Natural killer cell treated with Interleukin-12 subunit alpha and Interleukin-12 subunit beta and Interleukin-15 and Interleukin-18, amount 100 ng/mL, for 72 hours (primary cell): ENCODE measurements at regions not wholly inside any gene's neighbourhood (a gene's known extent, or its start where the extent isn't known, plus 50 kb on each side); places are given as distances from the start of the nearest gene placed in this dataset.

Experiments
- ATAC-seq, 2 donors: fragments of 150-1000 bp; cut with Tn5 transposase in 1 of 2; sonication (Bioruptor Pico), chemical (Tn5 transposase) in 1 of 2; 2 replicates each; pipeline ENCODE4 v1.10.0; 2021
- DNase-seq: peaks from one replicate; pipeline ENCODE4 v3.0.0; 2022; ENCODE audit warnings: low spot score
- H3K27ac Mint-ChIP-seq, 2 donors: 1 replicate in 1 of 2; 2 replicates in 1 of 2; pipeline ENCODE4 v1.8.0; 2022; ENCODE audit warnings: mixed read lengths in 2 of 2, mild to moderate bottlenecking in 1 of 2, moderate library complexity in 1 of 2
- H3K27me3 Mint-ChIP-seq, 2 donors: 1 replicate in 1 of 2; 2 replicates in 1 of 2; pipeline ENCODE4 v1.8.0; 2022; ENCODE audit warnings: mixed read lengths in 2 of 2
- H3K36me3 Mint-ChIP-seq: one replicate; pipeline ENCODE4 v1.8.0; 2022; ENCODE audit warnings: mixed read lengths
- H3K4me1 Mint-ChIP-seq, 2 donors: 1 replicate in 1 of 2; 2 replicates in 1 of 2; pipeline ENCODE4 v1.8.0; 2022; ENCODE audit warnings: low read depth in 2 of 2, mixed read lengths in 2 of 2, mild to moderate bottlenecking in 1 of 2
- H3K4me3 Mint-ChIP-seq: one replicate; pipeline ENCODE4 v1.8.0; 2022; ENCODE audit warnings: mixed read lengths
- H3K9me3 Mint-ChIP-seq: 2 replicates; pipeline ENCODE4 v1.8.0; 2022; ENCODE audit warnings: mixed read lengths

DNA sequence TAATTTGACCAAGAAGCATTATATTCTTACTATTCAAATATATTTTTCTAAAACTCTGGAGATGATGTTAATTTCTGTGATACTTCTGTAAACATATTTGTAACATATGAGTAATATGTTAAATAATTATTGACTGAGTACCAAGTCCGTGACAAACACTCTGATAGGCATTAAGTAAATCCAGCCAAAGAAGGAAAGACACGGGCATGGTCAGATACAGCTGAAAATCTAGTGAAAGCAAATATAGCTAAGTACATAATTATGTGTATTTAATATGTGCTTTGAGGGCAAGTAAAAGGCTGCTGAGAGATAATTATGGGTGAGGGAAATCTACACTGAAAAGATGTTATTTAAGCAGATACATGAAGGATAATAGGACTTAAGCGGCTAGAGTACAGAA lies 1263.6 kb upstream of the ADGRL3 start:
- DNase-seq (no peak), ATAC-seq (no peak)
- Mint-ChIP-seq H3K27ac (no peak overlapping the region), H3K36me3 (no peaks in the 10 kb centered on the region), H3K4me3 (no peak overlapping the region), H3K9me3 (peaks cover 26% of the 10 kb centered on the region), H3K4me1 (no peaks in the 10 kb centered on the region), H3K27me3 (no peaks in the 10 kb centered on the region)

DNA sequence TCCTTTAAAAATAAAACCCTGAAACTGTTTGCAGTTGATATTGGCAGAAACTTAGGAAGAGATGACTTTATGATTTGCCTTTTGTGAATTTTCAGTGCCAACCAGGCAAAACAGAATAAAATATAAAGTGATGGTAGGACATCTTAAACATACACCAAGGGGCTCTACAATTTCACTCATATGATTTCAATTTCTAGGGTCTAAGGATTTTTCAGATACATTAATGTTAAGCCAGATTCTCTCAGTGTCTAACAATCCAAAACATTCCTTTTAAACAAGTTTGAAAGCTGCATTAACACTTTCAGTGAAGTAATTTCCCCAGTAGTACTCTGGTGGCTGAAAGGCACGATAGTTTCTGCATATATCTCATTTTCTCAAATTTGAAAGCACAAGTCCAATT lies 1262.0 kb upstream of the ADGRL3 start:
- Mint-ChIP-seq H3K9me3 (peaks cover 26% of the 10 kb centered on the region), H3K27me3 (no peaks in the 10 kb centered on the region), H3K4me1 (no peaks in the 10 kb centered on the region), H3K27ac (no peak overlapping the region), H3K36me3 (no peaks in the 10 kb centered on the region), H3K4me3 (no peak overlapping the region)
- no peak for ATAC-seq
- DNase-seq = no peak

DNA sequence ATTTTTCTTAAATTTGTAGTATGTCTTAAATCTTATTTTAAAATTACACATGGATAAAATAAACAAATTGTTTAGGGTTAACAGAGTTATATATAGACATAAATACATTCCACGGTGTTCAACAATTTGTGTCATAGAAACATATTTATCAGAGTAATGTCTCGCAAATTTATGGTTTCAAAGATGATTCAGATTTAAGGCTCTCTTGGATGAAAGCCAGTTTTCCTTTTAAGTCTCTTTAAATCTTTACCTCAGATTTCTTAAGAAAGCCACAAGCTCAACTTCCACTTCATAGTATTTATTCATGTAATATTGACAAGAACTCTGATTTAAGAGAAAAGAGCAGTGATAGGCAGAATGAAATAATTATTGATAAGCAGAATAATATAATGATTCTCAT lies 1254.8 kb upstream of the ADGRL3 start:
- no peak overlapping the region for H3K27ac Mint-ChIP-seq
- no peaks in the 10 kb centered on the region for H3K27me3 Mint-ChIP-seq
- peaks cover 27% of the 10 kb centered on the region for H3K9me3 Mint-ChIP-seq
- H3K4me1 Mint-ChIP-seq = no peaks in the 10 kb centered on the region
- no peak for DNase-seq
- no peak overlapping the region for H3K4me3 Mint-ChIP-seq
- ATAC-seq = no peak
- H3K36me3 Mint-ChIP-seq = peaks cover 5% of the 10 kb centered on the region

DNA sequence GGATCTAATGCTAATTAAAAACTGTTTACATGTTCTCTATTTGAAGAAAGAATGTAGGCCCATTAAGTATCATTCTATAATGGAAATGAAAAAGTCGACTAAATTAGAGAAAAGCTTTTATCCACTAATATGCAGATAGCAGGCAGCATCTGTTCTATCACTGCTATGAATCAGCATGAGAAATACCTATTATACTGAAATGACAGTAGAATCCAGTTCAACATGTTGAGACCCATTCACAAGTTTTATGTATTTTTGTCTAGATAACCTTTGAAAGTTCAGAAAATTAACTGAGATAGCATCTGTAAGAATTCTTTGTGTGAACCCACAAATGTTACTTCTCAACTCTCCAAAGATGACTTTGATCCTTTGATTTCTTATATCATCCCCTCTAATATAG lies 1254.4 kb upstream of the ADGRL3 start:
- ATAC-seq = no peak
- Mint-ChIP-seq H3K27ac (no peak overlapping the region), H3K36me3 (peaks cover 5% of the 10 kb centered on the region), H3K4me3 (no peak overlapping the region), H3K4me1 (no peaks in the 10 kb centered on the region), H3K9me3 (peaks cover 31% of the 10 kb centered on the region), H3K27me3 (no peaks in the 10 kb centered on the region)
- DNase-seq = no peak

DNA sequence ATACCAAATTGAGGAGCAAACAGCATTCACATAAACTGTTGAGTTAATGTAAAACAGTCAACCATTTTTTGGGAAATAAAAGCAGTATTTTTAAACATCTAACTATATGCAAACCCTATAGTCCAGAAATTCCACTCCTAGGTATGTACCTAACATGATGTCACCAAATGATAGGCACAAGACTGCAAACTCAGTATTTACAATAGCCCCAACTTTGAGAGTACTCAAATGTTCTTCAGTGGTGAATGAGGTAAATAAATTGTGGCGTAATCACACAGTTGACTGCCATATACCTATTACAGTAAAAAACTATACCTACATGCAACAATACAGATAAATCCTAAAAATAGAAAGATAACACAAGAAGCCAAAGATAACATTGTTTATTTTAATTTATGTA lies 1243.8 kb upstream of the ADGRL3 start:
- H3K27me3 Mint-ChIP-seq = no peaks in the 10 kb centered on the region
- no peaks in the 10 kb centered on the region for H3K4me1 Mint-ChIP-seq
- H3K4me3 Mint-ChIP-seq = no peak overlapping the region
- no peak for DNase-seq
- H3K36me3 Mint-ChIP-seq = no peaks in the 10 kb centered on the region
- no peak for ATAC-seq
- no peak overlapping the region for H3K27ac Mint-ChIP-seq
- peaks cover 13% of the 10 kb centered on the region for H3K9me3 Mint-ChIP-seq

DNA sequence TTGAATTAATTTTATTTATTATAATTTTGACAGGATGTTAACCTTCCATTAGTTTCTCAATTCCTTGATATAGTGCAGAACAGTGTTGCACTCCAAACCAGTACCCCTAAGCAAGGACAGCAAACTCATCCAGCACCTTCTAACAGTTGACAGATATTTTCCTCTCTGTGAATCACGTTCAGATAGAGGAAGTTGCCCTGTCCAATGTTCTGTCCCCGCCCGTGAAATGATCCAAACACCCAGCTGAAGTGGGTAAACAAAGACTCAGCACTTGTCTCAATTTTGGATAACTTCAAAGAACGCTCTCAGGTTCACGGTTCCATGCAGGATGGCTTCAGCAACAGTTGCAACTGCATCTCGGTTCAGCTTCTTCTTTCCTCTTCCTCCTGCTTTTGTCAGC lies 1240.0 kb upstream of the ADGRL3 start:
- no peak overlapping the region for H3K27ac Mint-ChIP-seq
- H3K36me3 Mint-ChIP-seq = no peaks in the 10 kb centered on the region
- DNase-seq = no peak
- no peak overlapping the region for H3K4me3 Mint-ChIP-seq
- H3K9me3 Mint-ChIP-seq = peaks cover 10% of the 10 kb centered on the region
- H3K27me3 Mint-ChIP-seq = no peaks in the 10 kb centered on the region
- no peak for ATAC-seq
- H3K4me1 Mint-ChIP-seq = no peaks in the 10 kb centered on the region

DNA sequence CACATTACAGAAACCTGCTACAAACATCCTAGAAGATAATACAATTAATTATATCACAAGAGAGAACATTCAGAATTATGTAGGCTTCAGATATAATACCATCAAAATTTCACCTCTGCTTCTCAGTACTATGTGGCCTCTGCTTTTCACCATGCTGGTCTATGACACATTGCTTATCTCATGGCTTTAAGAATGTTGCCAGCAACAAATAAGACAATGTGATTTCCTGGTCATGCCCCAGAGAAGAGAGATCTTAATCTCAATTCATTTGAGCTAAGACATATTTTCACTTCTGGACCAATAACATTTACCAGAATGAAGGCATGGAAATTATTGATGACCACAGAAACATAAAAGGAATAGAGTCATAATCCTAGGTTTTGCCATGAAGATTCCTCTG lies 1233.4 kb upstream of the ADGRL3 start:
- peaks cover 6% of the 10 kb centered on the region for H3K36me3 Mint-ChIP-seq
- DNase-seq (no peak), ATAC-seq (no peak)
- H3K4me1 Mint-ChIP-seq = no peaks in the 10 kb centered on the region
- no peak overlapping the region for H3K27ac Mint-ChIP-seq
- H3K4me3 Mint-ChIP-seq = no peak overlapping the region
- peaks cover 26% of the 10 kb centered on the region for H3K9me3 Mint-ChIP-seq
- H3K27me3 Mint-ChIP-seq = no peaks in the 10 kb centered on the region

DNA sequence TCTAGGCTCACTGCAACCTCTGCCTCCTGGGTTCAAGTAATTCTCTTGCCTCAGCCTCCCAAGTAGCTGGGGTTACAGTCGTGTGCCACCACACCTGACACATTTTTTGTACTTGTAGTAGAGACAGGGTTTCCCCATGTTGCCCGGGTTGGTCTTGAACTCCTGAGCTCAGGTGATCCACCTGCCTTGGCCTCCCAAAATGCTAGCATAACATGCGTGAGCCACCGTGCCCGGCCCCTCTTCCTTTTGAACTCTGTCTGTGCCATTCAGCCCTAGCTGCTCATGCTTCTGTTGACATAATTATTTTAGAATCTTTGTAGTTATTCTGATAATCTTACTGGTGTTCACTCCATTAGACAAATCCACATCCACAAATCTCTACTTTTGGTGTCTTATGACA lies 1231.3 kb upstream of the ADGRL3 start:
- Mint-ChIP-seq H3K27me3 (no peaks in the 10 kb centered on the region), H3K4me3 (no peak overlapping the region), H3K27ac (no peak overlapping the region), H3K9me3 (peaks cover 24% of the 10 kb centered on the region), H3K4me1 (no peaks in the 10 kb centered on the region), H3K36me3 (peaks cover 6% of the 10 kb centered on the region)
- DNase-seq = no peak
- no peak for ATAC-seq

DNA sequence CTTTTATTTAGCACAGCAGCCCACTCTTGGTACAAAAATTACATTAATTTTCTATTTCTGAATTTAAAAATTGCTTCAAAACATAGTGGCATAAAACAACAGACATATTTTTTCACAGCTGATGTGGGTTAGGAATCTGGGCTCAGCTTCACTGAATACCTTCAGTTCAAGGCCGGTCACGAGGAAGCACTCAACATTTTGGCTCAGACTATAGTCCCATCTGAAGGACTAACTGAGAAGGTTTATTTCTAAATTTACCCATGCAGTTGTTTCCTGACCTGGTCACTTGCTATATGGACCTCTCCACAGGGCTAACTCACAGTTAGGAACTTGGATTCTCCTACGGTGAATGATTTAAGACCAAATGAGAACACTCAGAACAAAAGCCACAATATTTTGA lies 1230.2 kb upstream of the ADGRL3 start:
- H3K27ac Mint-ChIP-seq = no peak overlapping the region
- H3K9me3 Mint-ChIP-seq = peaks cover 24% of the 10 kb centered on the region
- no peak overlapping the region for H3K4me3 Mint-ChIP-seq
- ATAC-seq (no peak), DNase-seq (no peak)
- H3K36me3 Mint-ChIP-seq = peaks cover 6% of the 10 kb centered on the region
- H3K27me3 Mint-ChIP-seq = no peaks in the 10 kb centered on the region
- H3K4me1 Mint-ChIP-seq = no peaks in the 10 kb centered on the region

DNA sequence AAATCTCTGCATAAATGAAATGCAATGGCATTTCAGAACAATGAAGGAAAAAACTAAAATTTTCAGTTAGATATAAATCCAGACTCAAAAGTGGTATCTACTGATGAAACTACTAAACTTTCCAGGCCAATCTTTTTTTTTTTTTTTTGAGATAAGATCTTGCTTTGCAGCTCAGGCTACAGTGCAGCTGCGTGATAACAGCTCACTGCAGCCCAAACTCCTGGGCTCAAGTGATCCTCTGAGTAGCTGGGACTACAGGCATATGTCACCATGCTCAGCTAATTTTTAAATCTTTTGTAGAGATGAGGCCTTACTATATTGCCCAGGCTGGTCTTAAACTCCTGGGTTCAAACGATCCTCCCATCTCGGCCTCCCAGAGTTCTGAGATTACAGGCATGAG lies 1228.2 kb upstream of the ADGRL3 start:
- Mint-ChIP-seq H3K9me3 (peaks cover 24% of the 10 kb centered on the region), H3K27me3 (no peaks in the 10 kb centered on the region), H3K4me3 (no peak overlapping the region), H3K4me1 (no peaks in the 10 kb centered on the region), H3K36me3 (peaks cover 6% of the 10 kb centered on the region), H3K27ac (no peak overlapping the region)
- no peak for DNase-seq
- no peak for ATAC-seq

DNA sequence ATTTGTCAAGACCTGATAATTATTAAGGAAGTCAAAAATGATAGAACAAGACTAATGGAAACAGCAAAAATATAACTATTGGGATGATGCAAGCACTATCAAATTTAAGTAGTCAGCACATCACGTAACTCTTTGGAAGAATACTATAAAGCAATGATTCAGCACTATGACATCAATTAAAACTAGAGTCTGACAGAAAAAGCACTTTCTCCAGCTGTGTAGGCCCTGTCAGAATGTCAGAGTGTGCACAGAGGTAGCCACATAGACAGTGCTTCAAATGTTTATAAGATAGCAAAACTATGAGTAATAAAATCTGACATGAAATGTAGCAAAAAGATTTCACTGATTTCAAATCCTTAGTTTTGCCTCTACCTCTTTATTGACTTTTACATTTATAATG lies 1226.6 kb upstream of the ADGRL3 start:
- no peak for DNase-seq
- Mint-ChIP-seq H3K4me3 (no peak overlapping the region), H3K27me3 (no peaks in the 10 kb centered on the region), H3K9me3 (peaks cover 12% of the 10 kb centered on the region), H3K36me3 (peaks cover 6% of the 10 kb centered on the region), H3K27ac (no peak overlapping the region), H3K4me1 (no peaks in the 10 kb centered on the region)
- ATAC-seq = no peak

DNA sequence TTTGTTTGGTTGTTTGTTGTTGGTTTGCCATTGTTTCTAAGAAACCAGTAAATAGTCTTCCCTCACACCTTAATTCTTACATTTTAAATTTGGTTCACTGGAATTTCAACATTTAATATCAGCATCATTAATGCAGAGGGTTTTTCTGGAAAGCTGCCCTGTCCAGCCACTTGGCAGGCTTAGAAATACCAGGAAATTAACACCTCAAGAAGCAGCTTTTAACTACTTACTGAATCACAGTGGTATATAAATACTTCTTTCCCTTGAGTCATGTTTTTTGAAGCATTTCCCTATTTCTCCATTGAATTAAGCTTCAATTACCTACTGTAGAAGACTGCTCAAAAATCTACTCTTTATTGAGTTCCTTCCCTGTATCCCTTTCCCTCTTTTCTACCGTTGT lies 1221.1 kb upstream of the ADGRL3 start:
- H3K36me3 Mint-ChIP-seq = peaks cover 7% of the 10 kb centered on the region
- no peak for DNase-seq
- no peaks in the 10 kb centered on the region for H3K4me1 Mint-ChIP-seq
- ATAC-seq = no peak
- no peak overlapping the region for H3K27ac Mint-ChIP-seq
- no peaks in the 10 kb centered on the region for H3K27me3 Mint-ChIP-seq
- peaks cover 11% of the 10 kb centered on the region for H3K9me3 Mint-ChIP-seq
- H3K4me3 Mint-ChIP-seq = no peak overlapping the region

DNA sequence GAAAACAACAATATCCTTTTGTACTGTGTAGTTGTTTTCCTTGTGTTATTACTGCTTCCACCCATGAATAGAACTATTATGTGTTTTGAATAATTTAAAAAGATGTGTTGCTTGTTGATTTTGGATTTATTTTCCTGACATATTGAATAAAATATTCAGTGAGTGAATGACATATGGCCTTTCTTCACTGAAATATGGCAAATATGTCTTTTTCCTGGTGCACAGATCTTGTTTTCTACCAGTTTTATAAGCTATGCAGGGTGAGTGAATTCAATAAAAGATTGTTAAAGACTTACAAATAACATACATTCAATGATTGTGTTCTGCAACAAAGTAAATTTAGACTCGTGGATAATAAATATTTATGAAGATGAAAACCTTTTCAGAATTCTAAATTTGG lies 1216.3 kb upstream of the ADGRL3 start:
- Mint-ChIP-seq H3K27ac (no peak overlapping the region), H3K4me3 (no peak overlapping the region), H3K27me3 (no peaks in the 10 kb centered on the region), H3K36me3 (peaks cover 7% of the 10 kb centered on the region), H3K9me3 (peaks cover 14% of the 10 kb centered on the region), H3K4me1 (no peaks in the 10 kb centered on the region)
- DNase-seq (no peak), ATAC-seq (no peak)

DNA sequence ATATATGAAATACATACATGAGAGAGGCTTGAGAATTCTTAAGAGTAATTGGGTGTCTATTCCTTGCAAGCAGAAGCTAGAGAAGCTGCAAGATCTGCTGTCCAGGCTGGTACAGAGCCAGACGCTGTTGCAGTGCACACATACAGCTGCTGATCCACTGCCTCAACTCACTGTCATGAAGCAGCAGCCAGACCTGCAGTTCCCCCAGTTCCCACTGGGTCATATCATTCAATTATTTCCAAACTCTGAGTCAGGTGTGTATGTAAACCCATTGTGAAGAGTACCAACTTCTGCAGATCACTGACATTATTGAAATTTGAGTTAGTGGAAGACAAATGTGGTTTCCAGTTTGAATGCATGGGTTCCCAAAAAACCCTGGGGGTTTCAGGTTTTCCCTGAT lies 1212.8 kb upstream of the ADGRL3 start:
- Mint-ChIP-seq H3K4me3 (no peak overlapping the region), H3K36me3 (no peaks in the 10 kb centered on the region), H3K27me3 (no peaks in the 10 kb centered on the region), H3K27ac (no peak overlapping the region), H3K4me1 (no peaks in the 10 kb centered on the region), H3K9me3 (peaks cover 3% of the 10 kb centered on the region)
- DNase-seq (no peak), ATAC-seq (no peak)

DNA sequence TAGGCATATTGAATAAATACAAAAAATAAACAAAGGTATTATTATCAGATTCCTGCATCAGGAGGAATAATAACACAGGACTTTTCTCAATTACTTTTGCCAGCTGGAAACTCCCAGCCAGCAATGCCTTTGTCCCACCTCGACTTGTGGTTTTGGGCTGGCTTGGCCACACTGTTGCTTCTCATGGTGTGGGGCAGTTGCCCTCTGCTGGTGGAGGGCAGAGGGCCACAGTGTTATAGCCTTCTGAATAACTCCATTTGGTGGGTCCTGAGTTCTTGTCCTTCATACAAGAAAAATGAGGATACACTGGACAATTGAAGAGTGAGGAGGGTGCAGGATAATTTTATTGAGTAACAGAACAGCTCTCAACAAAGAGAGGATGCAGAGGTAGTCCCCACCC lies 1206.0 kb upstream of the ADGRL3 start:
- DNase-seq (no peak), ATAC-seq (no peak)
- H3K27ac Mint-ChIP-seq = no peak overlapping the region
- H3K27me3 Mint-ChIP-seq = no peaks in the 10 kb centered on the region
- H3K9me3 Mint-ChIP-seq = peaks cover 10% of the 10 kb centered on the region
- no peaks in the 10 kb centered on the region for H3K4me1 Mint-ChIP-seq
- no peak overlapping the region for H3K4me3 Mint-ChIP-seq
- H3K36me3 Mint-ChIP-seq = peaks cover 6% of the 10 kb centered on the region
